ENCODE measurements at regions not wholly inside any gene's neighbourhood (a gene's known extent, or its start where the extent isn't known, plus 50 kb on each side); places are given as distances from the start of the nearest gene placed in this dataset.
A peak's percentile ranks its signal among the peaks of the same experiment; 100 is the strongest.

- DNase-seq: peak; percentile 71
Measured at GRCh38 chr3:157618075-157618760, 115.0 kb upstream of the VEPH1 start.

DNA sequence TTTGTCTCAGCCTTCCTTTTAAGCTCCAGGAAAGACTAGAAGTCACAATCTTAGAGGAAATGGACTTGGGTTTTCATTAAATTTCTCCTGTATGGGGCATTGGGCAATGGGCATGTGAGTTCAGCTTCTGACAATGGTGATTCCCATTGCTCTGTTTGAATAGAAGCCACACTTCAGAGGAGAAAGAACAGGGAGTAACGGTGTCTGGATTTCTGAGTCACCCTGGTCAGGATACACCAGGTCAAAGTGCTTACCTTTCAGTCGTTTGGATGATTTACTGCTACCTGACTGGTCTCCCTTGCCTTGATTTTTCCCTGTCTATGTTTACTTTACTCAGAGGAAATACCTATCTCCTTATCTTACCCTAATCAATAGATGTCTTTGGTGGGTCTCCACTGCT is 111.7 kb upstream of the VEPH1 start:
- DNase-seq: no peak

- DNase-seq: no peak
Measured at GRCh38 chr3:157611536-157612076, 108.4 kb upstream of the VEPH1 start.

DNA sequence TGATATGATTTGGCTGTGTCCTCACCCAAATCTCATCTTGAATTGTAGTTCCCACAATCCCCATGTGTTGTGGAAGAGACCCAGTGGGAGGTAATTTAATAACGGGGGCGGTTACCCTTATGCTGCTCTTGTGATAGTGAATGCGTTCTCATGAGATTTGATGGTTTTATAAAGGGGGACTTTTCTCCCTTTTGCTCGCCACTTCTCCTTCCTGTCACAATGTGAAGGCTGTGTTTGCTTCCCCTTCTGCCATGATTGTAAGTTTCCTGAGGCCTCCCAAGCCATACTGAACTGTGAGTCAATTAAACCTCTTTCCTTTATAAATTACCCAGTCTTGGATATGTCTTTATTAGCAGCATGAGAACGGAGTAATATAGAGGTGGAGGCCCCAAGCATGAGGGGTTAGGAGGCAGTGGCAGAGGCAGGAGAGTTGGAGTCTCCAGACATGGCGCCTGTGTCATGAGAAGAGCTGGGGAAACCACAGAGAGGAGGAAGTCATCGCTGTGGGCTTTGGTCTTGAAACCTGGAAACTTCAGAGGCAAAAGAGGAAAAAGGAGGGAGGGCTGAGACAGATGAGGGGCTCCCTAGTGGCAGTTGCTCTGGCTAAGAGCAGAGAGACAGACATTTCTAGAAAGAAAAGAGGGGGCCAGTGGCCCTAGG is 107.8 kb upstream of the VEPH1 start:
- DNase-seq: no peak

DNA sequence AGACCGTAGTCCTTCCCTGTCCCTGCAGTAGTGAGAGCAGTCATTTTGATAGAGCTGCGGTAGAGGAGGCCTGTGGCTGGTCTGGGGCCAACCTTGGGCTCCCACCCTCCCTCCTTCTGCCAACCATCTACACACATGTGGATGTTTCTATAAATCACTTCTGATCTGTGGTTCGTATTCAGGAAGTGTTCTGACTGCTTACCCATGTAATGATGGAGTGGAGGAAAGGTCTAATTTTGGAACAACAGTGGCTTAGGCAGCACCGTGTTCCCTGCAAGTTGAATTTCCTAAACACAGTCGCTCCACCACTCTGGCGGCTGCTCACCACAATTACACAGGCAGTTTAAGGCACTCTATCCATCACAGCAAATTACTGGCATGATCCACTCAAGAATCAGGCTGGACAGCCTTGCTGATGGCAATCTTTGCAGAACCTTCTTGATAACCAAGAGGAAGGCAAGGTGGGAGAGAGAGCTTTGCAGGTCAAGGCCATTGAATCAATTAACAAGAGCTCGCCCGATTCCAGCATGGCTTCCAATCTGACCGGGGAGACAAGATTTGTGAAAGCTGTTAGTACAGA is 104.7 kb upstream of the VEPH1 start:
- no peak for DNase-seq

DNA sequence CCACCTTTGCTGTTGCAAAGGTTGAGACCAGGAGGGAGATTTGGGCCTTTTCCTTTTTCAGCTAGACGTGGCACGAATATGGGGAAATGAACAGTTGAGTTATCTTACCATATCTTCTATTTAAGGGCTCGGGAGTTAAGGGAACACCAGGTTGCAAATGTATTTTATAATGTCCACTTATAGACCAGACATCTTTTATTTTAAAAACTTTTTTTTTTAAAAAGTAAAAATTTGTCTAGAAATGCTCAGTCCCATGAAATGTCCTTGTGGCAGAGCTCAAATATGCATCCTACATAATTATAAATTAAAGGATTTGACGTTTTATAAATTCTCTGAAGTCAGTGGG is 103.6 kb upstream of the VEPH1 start:
- DNase-seq: no peak

GRCh38 chr3:157606011-157606851 is 103.0 kb upstream of the VEPH1 start:
- DNase-seq: peak; percentile 10

GRCh38 chr3:157605356-157605755 is 102.1 kb upstream of the VEPH1 start:
- DNase-seq: no peak

GRCh38 chr3:157602424-157602823 is 99.2 kb upstream of the VEPH1 start:
- DNase-seq: no peak

DNA sequence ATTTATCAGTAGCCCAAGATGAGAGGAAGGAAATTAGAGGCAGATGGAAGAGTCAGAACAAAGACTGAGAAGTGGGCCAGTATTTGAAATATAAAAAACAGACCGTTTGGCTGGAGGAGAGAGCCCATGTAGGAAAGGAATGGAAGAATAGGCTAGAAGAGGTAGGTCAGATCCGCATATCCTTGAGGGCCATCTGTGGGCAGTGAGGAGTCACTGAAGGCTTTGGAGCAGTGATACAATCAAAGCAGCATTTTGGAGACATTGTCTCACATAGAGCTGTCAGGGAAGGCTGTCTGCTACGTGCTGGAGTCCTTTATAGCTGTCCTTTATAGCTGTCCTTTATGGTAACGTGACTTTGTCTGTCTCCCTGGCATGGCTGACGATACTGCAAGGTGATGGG is 92.0 kb upstream of the VEPH1 start:
- no peak for DNase-seq

- no peak for DNase-seq
Measured at GRCh38 chr3:157594413-157594812, 91.2 kb upstream of the VEPH1 start.

DNA sequence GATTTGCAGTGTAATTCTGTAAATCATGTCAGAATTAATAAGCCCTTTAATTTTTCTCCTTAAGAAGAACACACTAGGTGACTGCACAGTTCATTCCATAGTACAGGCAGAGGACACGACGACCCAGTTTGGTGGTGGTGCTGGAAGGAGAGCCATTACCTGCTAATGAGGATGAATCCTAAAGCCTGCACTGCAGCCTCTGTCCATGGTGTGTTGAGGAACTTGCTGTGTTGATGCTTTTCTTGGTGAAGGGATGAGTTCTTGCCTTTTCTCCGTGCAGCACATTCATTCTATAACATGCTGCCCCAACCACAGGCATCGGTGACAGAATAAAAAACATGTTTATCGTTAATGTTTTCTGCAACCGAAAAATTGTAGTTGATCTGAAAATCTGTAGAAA is 89.6 kb upstream of the VEPH1 start:
- DNase-seq: no peak

DNA sequence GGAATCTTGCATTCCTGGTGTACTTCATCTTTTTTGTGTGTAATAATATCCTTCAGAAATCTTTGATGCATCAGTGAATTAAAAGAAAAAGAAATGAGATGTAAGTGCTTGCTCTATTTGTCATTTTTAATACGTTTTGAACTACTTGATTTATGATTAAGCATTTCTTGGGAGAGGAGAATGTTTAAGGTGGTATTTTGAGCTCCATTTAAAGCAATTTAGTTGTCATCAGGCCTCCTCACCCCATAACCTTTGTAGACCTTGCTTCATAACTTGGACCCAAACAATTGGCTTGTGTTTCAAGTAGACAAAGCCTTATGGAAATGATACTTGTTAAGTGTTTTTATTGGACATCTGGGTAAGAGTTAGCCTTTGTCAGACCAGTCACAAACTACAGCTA is 87.1 kb upstream of the VEPH1 start:
- DNase-seq: no peak

- DNase-seq: no peak
Measured at GRCh38 chr3:157589211-157589610, 86.0 kb upstream of the VEPH1 start.

- no peak for DNase-seq
Measured at GRCh38 chr3:157588386-157589060, 85.3 kb upstream of the VEPH1 start.

DNA sequence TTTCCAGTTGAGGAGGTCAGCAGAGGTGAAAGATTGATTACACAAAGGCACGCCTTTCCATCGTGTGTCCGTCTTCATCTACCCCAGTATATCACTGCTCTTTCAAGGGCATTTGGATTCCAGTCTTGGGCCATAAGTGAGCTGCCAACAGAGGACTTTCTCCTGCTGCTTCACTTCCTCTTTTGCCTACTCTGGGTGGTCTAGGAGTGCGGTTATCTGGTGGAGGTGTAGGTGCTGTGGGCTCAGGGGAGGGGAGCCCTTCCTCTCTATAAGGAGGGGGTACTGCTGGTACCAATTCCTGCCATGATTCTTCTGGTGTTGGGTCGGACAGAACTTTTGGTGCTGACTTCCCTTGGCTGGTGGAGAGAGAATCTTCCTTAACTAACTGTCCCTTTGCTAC is 83.1 kb upstream of the VEPH1 start:
- DNase-seq: no peak

- DNase-seq: no peak
Measured at GRCh38 chr3:157585386-157585785, 82.2 kb upstream of the VEPH1 start.

DNA sequence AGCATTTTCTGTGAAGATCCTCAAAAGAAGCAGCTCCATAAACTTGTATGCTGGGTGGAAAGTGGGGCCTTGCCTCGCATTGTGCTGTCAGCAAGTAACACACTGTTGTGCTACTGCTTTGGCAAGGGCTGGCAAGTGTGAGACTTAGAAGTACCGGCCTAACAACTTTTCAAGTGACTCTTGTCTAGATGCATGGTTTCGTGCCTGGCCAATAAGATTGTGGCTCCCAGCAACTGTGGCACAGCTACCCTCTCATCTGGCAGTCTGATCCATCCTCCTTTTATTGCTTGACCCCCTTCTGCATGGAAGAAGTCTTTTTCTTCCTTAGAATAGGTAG is 79.4 kb upstream of the VEPH1 start:
- DNase-seq: no peak

DNA sequence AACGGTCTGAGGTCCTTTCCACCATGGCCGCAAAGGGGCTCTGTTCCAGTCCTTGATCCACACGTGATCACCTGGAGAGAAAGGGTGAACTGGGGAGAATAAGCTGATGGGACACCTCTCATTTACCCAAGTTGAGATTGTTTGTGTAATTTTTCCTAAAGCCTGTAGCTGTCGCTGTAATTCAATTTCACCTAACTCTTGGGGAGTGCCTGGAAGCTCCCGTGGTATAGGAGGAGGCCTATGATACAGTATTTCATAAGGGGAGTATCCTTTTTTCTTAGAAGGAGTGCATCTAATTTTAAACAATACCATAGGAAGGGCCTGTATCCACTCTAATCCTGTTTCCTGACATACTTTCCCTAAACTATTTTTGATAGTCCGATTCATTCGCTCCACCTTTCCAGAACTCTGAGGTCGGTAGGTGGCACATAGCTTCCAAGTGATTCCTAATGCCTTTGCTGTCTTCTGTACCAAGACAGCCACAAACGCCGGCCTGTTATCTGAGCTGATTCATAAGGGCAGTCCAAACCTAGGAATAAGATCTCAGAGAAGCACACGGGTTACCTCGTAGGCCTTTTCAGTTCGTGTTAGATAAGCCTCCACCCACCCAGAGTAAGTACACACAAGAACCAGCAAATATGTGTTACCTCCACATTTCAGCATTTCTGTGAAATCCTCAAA is 78.9 kb upstream of the VEPH1 start:
- peak; percentile 28 for DNase-seq

GRCh38 chr3:157581371-157581770 is 78.2 kb upstream of the VEPH1 start:
- no peak for DNase-seq

GRCh38 chr3:157578181-157578580 is 75.0 kb upstream of the VEPH1 start:
- DNase-seq: no peak

DNA sequence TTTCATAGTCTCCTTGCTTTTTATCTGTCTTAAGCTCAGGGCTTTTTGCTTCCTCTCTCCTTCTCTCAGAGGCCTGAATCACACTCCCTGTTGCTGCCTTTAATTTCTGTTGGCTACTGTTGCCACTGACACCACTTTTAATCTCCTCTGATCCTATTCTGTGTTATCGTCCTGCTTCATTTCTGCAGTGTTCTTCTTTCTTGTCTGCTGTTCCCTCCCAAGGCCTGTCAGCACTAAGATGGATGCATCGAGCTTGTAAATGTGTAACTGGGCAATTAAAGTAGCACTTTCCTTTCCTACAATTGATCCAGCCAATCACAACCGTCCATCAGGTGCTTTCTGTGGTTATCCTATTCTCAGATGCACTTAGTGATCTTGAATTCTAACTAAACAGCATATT is 71.3 kb upstream of the VEPH1 start:
- DNase-seq: no peak

Data from NCI-H2029 (cell line).